SU-DHL-6 (cell line): ENCODE measurements at regions not wholly inside any gene's neighbourhood (a gene's known extent, or its start where the extent isn't known, plus 50 kb on each side); places are given as distances from the start of the nearest gene placed in this dataset.

Source experiments
- EZH2phosphoT487 ChIP-seq: fragments of 200-600 bp; sonication (generic), shearing (Covaris generic); conservative IDR thresholded peaks from 2 replicates; pipeline ENCODE4 v1.6.1; 2018; ENCODE audit warnings: mild to moderate bottlenecking, antibody characterized with exemption, low read length, moderate library complexity, mixed read lengths
- TF ChIP-seq, protein P1 (sequence below): fragments of 200-600 bp; sonication (generic); IDR thresholded peaks from one replicate; pipeline ENCODE4 v1.5.1; 2017; ENCODE audit warnings: antibody characterized with exemption, mild to moderate bottlenecking, low read length, moderate library complexity; ENCODE audit not compliant: insufficient read depth, poor library complexity, severe bottlenecking

DNA sequence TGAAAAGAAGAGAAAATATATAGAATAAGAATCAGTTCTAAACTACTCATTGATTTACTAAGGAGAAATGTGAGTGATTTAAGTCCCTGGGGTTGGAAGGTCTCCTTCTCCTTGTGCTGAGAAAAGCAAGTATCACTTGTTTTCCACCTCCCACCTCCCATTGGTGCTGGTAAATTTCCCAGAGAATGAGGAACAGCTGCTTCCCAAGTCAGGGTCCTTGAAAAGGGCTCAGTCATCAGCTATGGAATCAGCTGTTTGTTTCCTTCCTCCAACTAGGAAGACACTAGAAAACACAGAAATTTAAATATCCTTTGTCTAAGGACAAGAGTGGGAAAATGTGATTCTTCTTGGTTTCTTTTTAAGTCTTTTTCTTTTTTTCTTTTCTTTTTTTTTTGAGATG, 131.3 kb upstream of the C1orf21 start:
- TF ChIP-seq, protein P1, sequence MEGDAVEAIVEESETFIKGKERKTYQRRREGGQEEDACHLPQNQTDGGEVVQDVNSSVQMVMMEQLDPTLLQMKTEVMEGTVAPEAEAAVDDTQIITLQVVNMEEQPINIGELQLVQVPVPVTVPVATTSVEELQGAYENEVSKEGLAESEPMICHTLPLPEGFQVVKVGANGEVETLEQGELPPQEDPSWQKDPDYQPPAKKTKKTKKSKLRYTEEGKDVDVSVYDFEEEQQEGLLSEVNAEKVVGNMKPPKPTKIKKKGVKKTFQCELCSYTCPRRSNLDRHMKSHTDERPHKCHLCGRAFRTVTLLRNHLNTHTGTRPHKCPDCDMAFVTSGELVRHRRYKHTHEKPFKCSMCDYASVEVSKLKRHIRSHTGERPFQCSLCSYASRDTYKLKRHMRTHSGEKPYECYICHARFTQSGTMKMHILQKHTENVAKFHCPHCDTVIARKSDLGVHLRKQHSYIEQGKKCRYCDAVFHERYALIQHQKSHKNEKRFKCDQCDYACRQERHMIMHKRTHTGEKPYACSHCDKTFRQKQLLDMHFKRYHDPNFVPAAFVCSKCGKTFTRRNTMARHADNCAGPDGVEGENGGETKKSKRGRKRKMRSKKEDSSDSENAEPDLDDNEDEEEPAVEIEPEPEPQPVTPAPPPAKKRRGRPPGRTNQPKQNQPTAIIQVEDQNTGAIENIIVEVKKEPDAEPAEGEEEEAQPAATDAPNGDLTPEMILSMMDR = no peak
- no peak for TF ChIP-seq EZH2phosphoT487
